GM23248 (cell line): ENCODE measurements at regions not wholly inside any gene's neighbourhood (a gene's known extent, or its start where the extent isn't known, plus 50 kb on each side); places are given as distances from the start of the nearest gene placed in this dataset.
"Not testable (repeated sequence)": the region's sequence is repeated elsewhere in the genome, so short reads cannot be mapped to it uniquely, and the experiment has no call there.

Experiments used
- DNase-seq: peaks from one replicate; pipeline ENCODE4 v3.0.0-alpha.2; 2015
- H2AFZ ChIP-seq: fragments of 200-600 bp; sonication (generic); 2 replicates; pipeline ENCODE4 v1.6.1; 2016; ENCODE audit warnings: antibody characterized with exemption
- H3F3A ChIP-seq: fragments of 200-600 bp; sonication (generic); 2 replicates; pipeline ENCODE4 v1.6.1; 2016; ENCODE audit warnings: mild to moderate bottlenecking, antibody characterized with exemption, mixed run types; ENCODE audit not compliant: insufficient read depth
- H3K27ac ChIP-seq: fragments of 200-600 bp; sonication (generic); 2 replicates; pipeline ENCODE4 v1.5.1; 2016; ENCODE audit warnings: mild to moderate bottlenecking
- H3K27me3 ChIP-seq: fragments of 200-600 bp; sonication (generic); replicated peaks from 2 replicates; pipeline ENCODE4 v1.6.1; 2016; ENCODE audit warnings: mild to moderate bottlenecking; ENCODE audit not compliant: insufficient read depth
- H3K36me3 ChIP-seq: fragments of 200-600 bp; sonication (generic); 2 replicates; pipeline ENCODE4 v1.6.1; 2016; ENCODE audit warnings: low read depth, mild to moderate bottlenecking
- H3K4me1 ChIP-seq: fragments of 200-600 bp; sonication (generic); 2 replicates; pipeline ENCODE4 v1.6.1; 2016; ENCODE audit warnings: mild to moderate bottlenecking; ENCODE audit not compliant: insufficient read depth
- H3K4me2 ChIP-seq: fragments of 200-600 bp; sonication (generic); one replicate; pipeline ENCODE4 v1.6.1; 2016; ENCODE audit warnings: mild to moderate bottlenecking; ENCODE audit not compliant: unreplicated experiment
- H3K4me3 ChIP-seq: fragments of 200-600 bp; sonication (generic); 2 replicates; pipeline ENCODE4 v1.5.1; 2016; ENCODE audit warnings: mild to moderate bottlenecking
- H3K79me2 ChIP-seq: fragments of 200-600 bp; sonication (generic); 2 replicates; pipeline ENCODE4 v1.6.1; 2016; ENCODE audit warnings: mild to moderate bottlenecking; ENCODE audit not compliant: insufficient read depth
- H3K9ac ChIP-seq: fragments of 200-600 bp; sonication (generic); 2 replicates; pipeline ENCODE4 v1.6.1; 2016; ENCODE audit warnings: mild to moderate bottlenecking
- H3K9me2 ChIP-seq: fragments of 200-600 bp; sonication (generic); 2 replicates; pipeline ENCODE4 v1.6.1; 2016; ENCODE audit warnings: mixed run types, mild to moderate bottlenecking, moderate library complexity; ENCODE audit not compliant: insufficient read depth
- H3K9me3 ChIP-seq: fragments of 200-600 bp; sonication (generic); one replicate; pipeline ENCODE4 v1.6.1; 2017; ENCODE audit warnings: low read depth
- H4K20me1 ChIP-seq: fragments of 200-600 bp; sonication (generic); 2 replicates; pipeline ENCODE4 v1.6.0; 2016; ENCODE audit not compliant: insufficient read depth
- EZH2 ChIP-seq: fragments of 200-600 bp; sonication (generic); IDR thresholded peaks from 2 replicates; pipeline ENCODE4 v1.6.1; 2018; ENCODE audit warnings: antibody characterized with exemption, mild to moderate bottlenecking; ENCODE audit not compliant: insufficient read depth, poor library complexity, severe bottlenecking
- EZH2phosphoT487 ChIP-seq: fragments of 200-600 bp; sonication (generic); IDR thresholded peaks from 2 replicates; pipeline ENCODE4 v1.6.1; 2018; ENCODE audit warnings: antibody characterized with exemption, moderate library complexity, mild to moderate bottlenecking, low read depth; ENCODE audit not compliant: insufficient read depth
- WGBS, 2 experiments: methylation state at CpG; one replicate each; pipeline ENCODE4 v1.1.6; 2015 to 2017; ENCODE audit warnings: low lambda C conversion rate in 2 of 2, low coverage in 1 of 2; ENCODE audit errors: missing lambda C conversion rate in 2 of 2; 5-methylcytosine and 5-hydroxymethylcytosine counted together
- in situ Hi-C: fragments of 300-500 bp; cut with MboI; formaldehyde crosslinking; loops from 2 replicates; pipeline ENCODE4 v1.15.0; 2020

DNA sequence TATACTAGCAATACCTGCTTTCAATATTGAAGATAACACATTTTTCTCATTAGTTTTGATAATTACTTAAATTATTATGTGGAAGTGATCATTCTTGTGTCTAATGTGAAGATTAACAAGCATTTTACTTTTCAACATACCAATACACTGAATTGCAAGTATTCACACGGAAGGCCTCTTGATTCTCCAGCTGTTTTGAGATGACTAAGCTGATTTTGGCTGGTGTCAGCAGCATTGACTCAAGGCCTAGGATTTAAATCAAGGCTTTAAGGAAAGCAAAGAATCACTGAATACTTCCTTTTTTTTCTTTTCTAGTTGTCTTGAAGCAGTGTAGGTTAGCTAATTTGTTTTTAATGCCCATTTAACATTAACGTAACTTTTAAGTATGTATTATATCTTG lies 373.7 kb downstream of the SRGAP2C start:
- WGBS, 2 experiments = 0 to 2% methylated on average over 2 of the region's 2 CpGs
- peaks cover 18% of the 10 kb centered on the region for H3K4me1 ChIP-seq
- H3F3A ChIP-seq = peaks cover 9% of the 10 kb centered on the region; the same call in 1 of the 2 replicates
- TF ChIP-seq EZH2 = no peak
- no peaks in the 10 kb centered on the region; the same call in 1 of the 2 replicates for H3K9me2 ChIP-seq
- no peaks in the 10 kb centered on the region for H4K20me1 ChIP-seq
- no peaks in the 10 kb centered on the region for H3K9me3 ChIP-seq
- in situ Hi-C loops = no loop called here
- H2AFZ ChIP-seq = no peak overlapping the region
- peak overlapping the region; percentile 37; the same call in 1 of the 2 replicates for H3K9ac ChIP-seq
- H3K36me3 ChIP-seq = no peaks in the 10 kb centered on the region
- H3K27ac ChIP-seq = peak overlapping the region; percentile 73
- H3K4me2 ChIP-seq = peak overlapping the region; percentile 78
- H3K4me3 ChIP-seq = 0 out of 2 replicates have a peak overlapping the region, but pooled peaks have one; percentile 18
- H3K79me2 ChIP-seq = no peaks in the 10 kb centered on the region
- H3K27me3 ChIP-seq = peaks cover 18% of the 10 kb centered on the region
- DNase-seq = peak; percentile 93

DNA sequence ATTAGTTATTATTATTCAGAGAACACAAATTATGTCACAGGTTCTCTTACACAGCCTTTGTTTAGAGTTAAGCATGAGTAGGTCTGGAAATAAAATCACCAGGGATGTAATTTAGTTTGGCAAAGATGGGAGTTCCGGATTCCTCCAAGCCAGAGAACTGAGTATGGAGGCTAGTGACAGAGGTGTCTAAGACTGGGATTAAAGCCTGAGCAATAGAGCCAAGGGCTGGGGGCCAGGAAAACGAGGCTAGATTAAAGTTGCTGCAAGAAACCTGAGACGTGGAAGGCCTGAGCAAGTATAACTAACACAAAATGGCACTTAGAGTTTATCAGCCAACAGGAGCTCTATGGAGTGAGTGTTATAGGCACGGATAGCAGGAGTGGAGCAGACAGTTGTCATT lies 381.6 kb downstream of the SRGAP2C start:
- Histone ChIP-seq H3K27ac (no peak overlapping the region), H3F3A (no peaks in the 10 kb centered on the region), H4K20me1 (no peaks in the 10 kb centered on the region), H3K4me2 (no peak overlapping the region), H3K79me2 (no peaks in the 10 kb centered on the region), H3K9ac (no peak overlapping the region), H3K36me3 (no peaks in the 10 kb centered on the region), H3K4me3 (no peak overlapping the region), H3K9me3 (no peaks in the 10 kb centered on the region), H2AFZ (no peak overlapping the region), H3K4me1 (no peaks in the 10 kb centered on the region), H3K27me3 (peaks cover 28% of the 10 kb centered on the region), H3K9me2 (no peaks in the 10 kb centered on the region; the same call in 1 of the 2 replicates)
- WGBS, 2 experiments = 25 to 31% methylated on average over 4 of the region's 4 CpGs
- in situ Hi-C loops = no loop called here
- DNase-seq = no peak
- TF ChIP-seq EZH2phosphoT487 (no peak), EZH2 (no peak)

DNA sequence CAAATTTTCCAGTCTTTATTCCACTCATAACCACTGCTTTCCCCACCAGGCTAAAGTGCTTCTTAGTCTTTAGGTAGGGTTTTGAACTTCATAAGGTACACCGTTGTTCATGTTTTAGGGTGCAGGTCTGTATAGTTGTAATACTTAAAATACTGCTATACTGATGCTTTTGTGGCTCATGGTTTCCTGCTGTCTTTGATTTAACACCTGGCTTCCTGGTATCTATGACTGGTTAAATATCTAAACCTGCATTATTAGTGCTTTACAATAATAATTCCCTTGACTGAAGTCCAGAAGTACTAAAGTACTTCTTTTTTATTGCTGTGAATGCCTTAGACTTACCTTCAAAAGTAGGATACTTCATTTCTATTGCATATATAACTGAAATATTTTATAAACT lies 384.7 kb downstream of the SRGAP2C start:
- in situ Hi-C loops = no loop called here
- no peaks in the 10 kb centered on the region for H3F3A ChIP-seq
- 55 to 62% methylated on average over 1 of the region's 1 CpG for WGBS, 2 experiments

GRCh38 chr1:121573881-121574504 lies 389.2 kb downstream of the SRGAP2C start:
- H3K9ac ChIP-seq, H2AFZ ChIP-seq, H3K27ac ChIP-seq, H3K9me2 ChIP-seq, H3K79me2 ChIP-seq, H3K4me2 ChIP-seq, H3F3A ChIP-seq, H4K20me1 ChIP-seq, H3K9me3 ChIP-seq, H3K36me3 ChIP-seq, in situ Hi-C loops, H3K4me3 ChIP-seq, H3K4me1 ChIP-seq: not testable (repeated sequence)
- peaks cover 16% of the 10 kb centered on the region; the same call in 1 of the 2 replicates for H3K27me3 ChIP-seq
- WGBS, 2 experiments = 68 to 72% methylated on average over 10 to 11 of the region's 11 CpGs
- DNase-seq = peak; percentile 88

More for the DNA sequence above, 384.7 kb downstream of the SRGAP2C start:
- H2AFZ ChIP-seq = no peak overlapping the region
- no peak for TF ChIP-seq EZH2
- no peak for TF ChIP-seq EZH2phosphoT487
- no peak overlapping the region for H3K9ac ChIP-seq
- peaks cover 23% of the 10 kb centered on the region for H3K27me3 ChIP-seq
- peaks cover 4% of the 10 kb centered on the region for H3K4me1 ChIP-seq
- H3K9me3 ChIP-seq = no peaks in the 10 kb centered on the region
- no peak overlapping the region for H3K27ac ChIP-seq
- no peaks in the 10 kb centered on the region for H3K36me3 ChIP-seq
- no peaks in the 10 kb centered on the region for H4K20me1 ChIP-seq
- no peaks in the 10 kb centered on the region for H3K9me2 ChIP-seq
- no peaks in the 10 kb centered on the region for H3K79me2 ChIP-seq
- no peak overlapping the region for H3K4me2 ChIP-seq
- DNase-seq = no peak
- H3K4me3 ChIP-seq = no peak overlapping the region

DNA sequence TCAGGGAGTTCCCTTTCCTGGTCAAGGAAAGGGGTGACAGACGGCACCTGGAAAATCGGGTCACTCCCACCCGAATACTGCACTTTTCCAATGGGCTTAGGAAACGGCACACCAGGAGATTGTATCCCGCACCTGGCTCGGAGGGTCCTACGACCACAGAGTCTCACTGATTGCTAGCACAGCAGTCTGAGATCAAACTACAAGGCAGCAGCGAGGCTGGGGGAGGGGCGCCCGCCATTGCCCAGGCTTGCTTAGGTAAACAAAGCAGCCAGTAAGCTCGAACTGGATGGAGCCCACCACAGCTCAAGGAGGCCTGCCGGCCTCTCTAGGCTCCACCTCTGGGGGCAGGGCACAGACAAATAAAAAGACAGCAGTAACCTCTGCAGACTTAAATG lies 389.7 kb downstream of the SRGAP2C start:
- H4K20me1 ChIP-seq, H3K4me3 ChIP-seq, DNase-seq, H3K4me2 ChIP-seq, H3K9ac ChIP-seq, H3K36me3 ChIP-seq, H3K4me1 ChIP-seq, H3K27ac ChIP-seq, H3F3A ChIP-seq, H3K9me2 ChIP-seq, H3K9me3 ChIP-seq, H2AFZ ChIP-seq, in situ Hi-C loops, H3K79me2 ChIP-seq: not testable (repeated sequence)
- WGBS, 2 experiments = 61 to 71% methylated on average over 8 to 12 of the region's 12 CpGs
- H3K27me3 ChIP-seq = peaks cover 11% of the 10 kb centered on the region; the same call in 1 of the 2 replicates

- DNase-seq, H3K27me3 ChIP-seq, H3K9me2 ChIP-seq, in situ Hi-C loops, H2AFZ ChIP-seq, H3K9me3 ChIP-seq, H3K4me3 ChIP-seq, H3K27ac ChIP-seq, H3K9ac ChIP-seq, H4K20me1 ChIP-seq, H3K4me1 ChIP-seq, H3F3A ChIP-seq, H3K36me3 ChIP-seq, H3K79me2 ChIP-seq, H3K4me2 ChIP-seq: not testable (repeated sequence)
Observed at GRCh38 chr1:121582898-121583297, 398.1 kb downstream of the SRGAP2C start.
